Naive B cell (primary cell): ENCODE measurements at regions not wholly inside any gene's neighbourhood (a gene's known extent, or its start where the extent isn't known, plus 50 kb on each side); places are given as distances from the start of the nearest gene placed in this dataset.

Source experiments
- ATAC-seq, 2 donors: fragments of 150-1000 bp; cut with Tn5 transposase; 2 replicates each; pipeline ENCODE4 v1.10.0; 2021; ENCODE audit warnings: low read depth in 2 of 2, mild to moderate bottlenecking in 2 of 2, moderate library complexity in 2 of 2
- DNase-seq: peaks from one replicate; pipeline ENCODE4 v3.0.0; 2022
- H3K27ac Mint-ChIP-seq, 6 donors: one replicate each; pipeline ENCODE4 v1.8.0; 2020 to 2022; ENCODE audit warnings: mild to moderate bottlenecking in 6 of 6, mixed read lengths in 6 of 6, moderate library complexity in 5 of 6, inconsistent platforms in 2 of 6
- H3K27me3 Mint-ChIP-seq, 3 donors: one replicate each; pipeline ENCODE4 v1.8.0; 2021 to 2022; ENCODE audit warnings: mixed read lengths in 3 of 3, mild to moderate bottlenecking in 1 of 3
- H3K36me3 Mint-ChIP-seq, 2 donors: one replicate each; pipeline ENCODE4 v1.8.0; 2020 to 2022; ENCODE audit warnings: mixed read lengths in 2 of 2, inconsistent platforms in 1 of 2, mild to moderate bottlenecking in 1 of 2
- H3K4me1 Mint-ChIP-seq, 3 donors: one replicate each; pipeline ENCODE4 v1.8.0; 2020 to 2022; ENCODE audit warnings: mixed read lengths in 3 of 3, inconsistent platforms in 1 of 3, mild to moderate bottlenecking in 1 of 3, moderate library complexity in 1 of 3
- H3K4me3 Mint-ChIP-seq, 8 donors: one replicate each; pipeline ENCODE4 v1.8.0; 2020 to 2022; ENCODE audit warnings: mild to moderate bottlenecking in 8 of 8, mixed read lengths in 8 of 8, moderate library complexity in 8 of 8, inconsistent platforms in 2 of 8
- H3K9me3 Mint-ChIP-seq, 7 donors: one replicate each; pipeline ENCODE4 v1.8.0; 2020 to 2022; ENCODE audit warnings: mixed read lengths in 7 of 7, mild to moderate bottlenecking in 5 of 7, inconsistent platforms in 2 of 7, moderate library complexity in 1 of 7

DNA sequence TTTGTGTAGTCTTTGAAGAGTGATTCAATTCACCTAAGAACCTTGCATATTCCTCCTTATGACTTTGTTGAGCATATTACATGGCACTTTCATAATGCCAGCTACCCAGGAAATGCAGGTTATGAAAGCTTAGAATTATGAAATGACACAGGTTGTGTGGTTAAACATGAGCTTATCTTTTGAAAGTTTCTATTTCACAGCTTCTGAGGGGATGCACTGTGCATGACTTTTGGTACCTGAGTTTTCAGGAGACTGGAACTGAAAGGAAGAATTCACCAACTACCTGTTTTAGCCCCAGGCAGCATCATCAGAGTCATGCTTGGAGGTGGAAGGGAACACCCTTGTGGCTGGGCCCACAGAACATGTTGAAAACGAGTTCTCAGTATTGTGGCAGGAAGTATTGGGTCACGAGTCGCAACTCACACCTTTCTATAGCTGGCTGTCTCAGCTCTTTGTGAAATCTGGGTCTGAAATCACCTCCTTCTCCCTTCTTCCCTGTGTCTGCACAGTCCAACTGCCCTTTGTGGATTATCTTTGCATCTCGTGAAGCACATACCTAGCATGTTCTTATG, 228.2 kb downstream of the PTEN start:
- peak; percentile 96 to 98 for ATAC-seq
- H3K27ac Mint-ChIP-seq = peak overlapping the region in 4 of 6 donors; percentile 78 to 90 (median 82)
- peaks cover 0 to 7% (median 0%) of the 10 kb centered on the region in 7 donors for H3K9me3 Mint-ChIP-seq
- H3K4me1 Mint-ChIP-seq = peaks cover 36 to 42% (median 39%) of the 10 kb centered on the region in 3 donors
- no peaks in the 10 kb centered on the region for H3K36me3 Mint-ChIP-seq
- H3K27me3 Mint-ChIP-seq = no peaks in the 10 kb centered on the region
- peak; percentile 74 for DNase-seq
- H3K4me3 Mint-ChIP-seq = peak overlapping the region in 4 of 8 donors; percentile 3 to 51 (median 17)

DNA sequence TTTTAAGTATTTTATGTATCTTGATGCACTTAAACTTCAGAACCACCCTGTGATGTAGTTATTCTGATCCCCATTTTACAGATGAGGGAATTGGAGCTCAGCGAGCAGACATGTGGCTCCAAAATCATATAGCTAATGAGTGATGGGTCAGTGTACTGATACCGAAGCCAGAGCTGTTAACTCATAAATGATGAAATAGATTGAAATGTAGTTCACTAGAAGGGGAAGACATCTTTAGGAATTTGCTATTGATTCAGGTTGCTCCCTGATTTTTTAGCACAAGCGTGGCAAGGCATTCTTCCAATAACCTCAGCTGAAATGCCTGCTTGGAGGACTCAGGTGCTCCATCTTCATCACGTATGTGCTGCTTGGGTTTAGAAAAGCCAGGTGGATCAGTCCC, 228.8 kb downstream of the PTEN start:
- Mint-ChIP-seq H3K9me3 (peaks cover 0 to 7% (median 0%) of the 10 kb centered on the region in 7 donors), H3K4me3 (no peak overlapping the region), H3K27ac (peak overlapping the region in 3 of 6 donors; percentile 39 to 84 (median 81)), H3K27me3 (no peaks in the 10 kb centered on the region), H3K36me3 (no peaks in the 10 kb centered on the region), H3K4me1 (peaks cover 36 to 42% (median 39%) of the 10 kb centered on the region in 3 donors)
- ATAC-seq = no peak
- DNase-seq = no peak

DNA sequence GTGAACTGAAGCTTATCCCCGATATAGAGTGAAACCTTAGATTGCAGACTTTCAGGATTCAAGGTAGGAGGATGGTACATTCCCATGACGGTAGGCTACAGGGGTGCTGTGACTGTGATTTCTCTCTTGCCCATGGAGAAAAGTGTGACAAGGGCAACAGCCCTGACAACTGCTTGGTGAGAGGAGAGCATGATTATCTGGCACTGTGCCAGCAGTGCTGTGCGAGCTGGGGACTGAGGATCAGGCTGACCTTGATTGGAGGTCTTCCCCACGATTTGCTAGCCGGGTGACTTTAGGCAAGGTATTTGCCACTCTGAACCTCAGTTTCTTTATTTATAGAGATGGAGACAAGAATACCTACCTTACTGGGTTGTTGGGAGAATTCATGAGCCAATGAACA, 229.5 kb downstream of the PTEN start:
- Mint-ChIP-seq H3K9me3 (peaks cover 0 to 7% (median 0%) of the 10 kb centered on the region in 7 donors), H3K27me3 (no peaks in the 10 kb centered on the region), H3K27ac (peak overlapping the region in 5 of 6 donors; percentile 16 to 81 (median 56)), H3K4me1 (peaks cover 36 to 42% (median 39%) of the 10 kb centered on the region in 3 donors), H3K4me3 (peak overlapping the region in 1 of 8 donors; percentile 44), H3K36me3 (no peaks in the 10 kb centered on the region)
- ATAC-seq (no peak), DNase-seq (no peak)

DNA sequence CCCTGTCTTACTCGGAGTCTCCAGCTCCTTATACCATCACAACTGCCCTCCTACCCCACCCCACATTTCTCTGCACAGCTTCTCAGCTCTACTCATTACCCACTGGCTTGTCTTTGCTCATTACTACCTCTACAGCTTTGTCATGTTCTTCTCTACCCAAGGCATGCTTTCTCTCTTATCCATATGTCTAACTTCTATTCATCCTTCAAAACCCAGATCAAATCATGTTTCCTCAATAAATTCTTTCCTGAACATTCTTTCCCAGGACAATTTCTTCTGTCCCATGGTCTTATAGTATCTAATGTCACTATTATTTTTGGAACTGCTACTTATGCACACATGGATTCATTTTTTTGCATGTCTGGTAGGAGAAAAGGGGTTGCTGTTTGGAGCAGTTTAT, 231.4 kb downstream of the PTEN start:
- H3K27me3 Mint-ChIP-seq = no peaks in the 10 kb centered on the region
- no peak for ATAC-seq
- H3K4me3 Mint-ChIP-seq = no peak overlapping the region
- DNase-seq = no peak
- peak overlapping the region in 1 of 6 donors; percentile 70 for H3K27ac Mint-ChIP-seq
- peaks cover 0 to 7% (median 0%) of the 10 kb centered on the region in 7 donors for H3K9me3 Mint-ChIP-seq
- no peaks in the 10 kb centered on the region for H3K36me3 Mint-ChIP-seq
- peaks cover 33 to 37% (median 35%) of the 10 kb centered on the region in 3 donors for H3K4me1 Mint-ChIP-seq

DNA sequence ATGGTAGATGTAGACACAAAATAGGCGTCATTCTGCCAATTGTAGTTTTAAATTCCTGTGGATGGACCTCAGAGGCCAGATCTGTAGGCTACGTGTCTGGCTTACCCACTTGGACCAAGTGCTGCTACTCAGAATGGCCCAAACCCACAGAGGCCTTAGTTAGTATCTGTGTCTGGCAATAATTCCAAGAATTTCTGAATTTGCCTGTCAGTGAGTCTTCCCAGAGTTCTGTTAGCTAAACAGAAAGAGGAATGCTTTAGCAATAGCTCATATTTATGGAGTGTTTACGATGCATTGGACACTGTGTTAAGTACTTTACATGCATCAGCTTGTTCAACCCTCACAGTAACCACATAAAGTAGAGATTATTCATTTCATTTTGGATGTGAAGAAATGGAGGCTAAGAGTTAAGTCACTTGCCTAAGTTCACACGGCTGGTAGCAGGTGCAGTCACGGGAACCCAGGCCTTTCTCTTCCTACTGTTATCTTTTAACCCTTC, 231.8 kb downstream of the PTEN start:
- Mint-ChIP-seq H3K4me3 (no peak overlapping the region), H3K4me1 (peaks cover 29 to 32% (median 30%) of the 10 kb centered on the region in 3 donors), H3K27ac (no peak overlapping the region), H3K9me3 (peaks cover 0 to 3% (median 0%) of the 10 kb centered on the region in 7 donors), H3K27me3 (no peaks in the 10 kb centered on the region), H3K36me3 (no peaks in the 10 kb centered on the region)
- DNase-seq (no peak), ATAC-seq (no peak)

DNA sequence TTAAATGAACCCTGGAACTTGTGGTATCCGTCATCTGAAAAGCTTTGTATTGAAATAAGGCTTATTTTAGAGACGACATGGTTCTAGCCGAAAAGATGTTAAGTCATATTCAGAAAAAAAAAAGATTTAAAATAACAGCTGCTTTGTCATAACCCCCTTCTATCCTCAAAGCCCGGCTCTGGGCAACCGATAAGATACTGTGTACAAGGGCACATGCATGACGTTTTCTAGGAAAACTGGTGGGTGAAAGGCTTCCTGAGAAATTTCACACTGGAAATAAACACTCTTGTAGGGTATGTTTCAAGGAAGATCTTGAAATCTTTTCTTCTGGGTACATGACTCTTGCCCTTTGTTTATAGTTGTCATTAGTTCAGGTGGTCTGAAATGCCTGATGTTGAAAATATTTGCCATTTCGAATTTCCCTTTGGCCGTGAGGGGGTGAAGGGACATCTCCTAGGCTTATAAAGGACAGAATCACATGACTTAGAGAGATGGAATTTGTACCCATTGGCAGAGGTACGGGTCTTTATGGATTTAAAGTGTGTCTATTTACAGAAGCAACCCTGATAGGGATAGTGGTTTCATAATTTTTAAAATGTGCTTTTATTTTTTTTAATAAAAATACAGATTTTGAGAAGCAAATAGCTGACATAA, 232.5 kb downstream of the PTEN start:
- H3K27me3 Mint-ChIP-seq = no peaks in the 10 kb centered on the region
- H3K9me3 Mint-ChIP-seq = no peaks in the 10 kb centered on the region
- no peak overlapping the region for H3K27ac Mint-ChIP-seq
- H3K36me3 Mint-ChIP-seq = no peaks in the 10 kb centered on the region
- peaks cover 24 to 28% (median 26%) of the 10 kb centered on the region in 3 donors for H3K4me1 Mint-ChIP-seq
- ATAC-seq (no peak), DNase-seq (no peak)
- H3K4me3 Mint-ChIP-seq = no peak overlapping the region

DNA sequence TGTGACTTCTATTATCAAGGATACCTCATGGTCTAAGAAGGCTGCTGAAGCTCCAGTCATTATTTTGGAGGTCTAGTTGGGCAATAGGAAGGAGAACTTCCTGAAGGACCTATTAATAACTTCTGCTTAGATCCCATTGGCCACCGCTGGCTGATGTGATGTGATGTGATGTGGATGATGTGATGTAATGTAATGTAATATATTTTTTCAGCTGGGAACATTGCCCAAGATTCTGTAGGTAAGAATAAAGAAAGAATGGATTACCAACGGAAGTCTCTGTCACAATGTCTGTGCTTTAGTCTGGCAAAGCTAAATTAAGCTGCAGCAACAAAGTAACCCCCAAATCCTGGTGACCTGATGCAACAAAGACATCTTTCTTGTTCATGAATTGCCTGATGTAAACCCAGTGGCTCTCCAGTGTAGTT, 233.7 kb downstream of the PTEN start:
- no peak for ATAC-seq
- no peaks in the 10 kb centered on the region for H3K27me3 Mint-ChIP-seq
- DNase-seq = no peak
- H3K27ac Mint-ChIP-seq = no peak overlapping the region
- H3K9me3 Mint-ChIP-seq = no peaks in the 10 kb centered on the region
- H3K4me1 Mint-ChIP-seq = peaks cover 16 to 24% (median 24%) of the 10 kb centered on the region in 3 donors
- H3K4me3 Mint-ChIP-seq = no peak overlapping the region
- no peaks in the 10 kb centered on the region for H3K36me3 Mint-ChIP-seq

DNA sequence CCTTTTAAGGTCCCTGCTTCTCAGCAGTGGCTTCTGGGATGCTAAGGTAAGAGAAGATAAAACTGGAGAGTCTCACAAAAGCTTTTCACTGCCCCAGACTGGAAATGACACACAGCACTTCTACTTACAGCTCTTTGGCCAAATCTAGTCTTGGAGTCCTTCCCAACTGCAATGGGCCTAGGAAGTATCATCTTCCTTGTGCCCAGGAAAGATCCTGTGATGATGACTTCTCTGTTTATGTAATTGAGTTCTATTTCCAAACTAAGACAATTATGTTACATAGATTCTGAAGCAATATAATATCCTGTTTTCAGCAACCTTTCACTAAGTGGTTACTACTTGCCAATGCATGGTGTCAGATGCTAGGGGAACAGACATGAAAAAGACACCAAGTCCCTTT, 234.1 kb downstream of the PTEN start:
- Mint-ChIP-seq H3K36me3 (no peaks in the 10 kb centered on the region), H3K27me3 (no peaks in the 10 kb centered on the region), H3K4me1 (peaks cover 13 to 21% (median 19%) of the 10 kb centered on the region in 3 donors), H3K27ac (no peak overlapping the region), H3K9me3 (no peaks in the 10 kb centered on the region), H3K4me3 (no peak overlapping the region)
- DNase-seq = no peak
- ATAC-seq = no peak

DNA sequence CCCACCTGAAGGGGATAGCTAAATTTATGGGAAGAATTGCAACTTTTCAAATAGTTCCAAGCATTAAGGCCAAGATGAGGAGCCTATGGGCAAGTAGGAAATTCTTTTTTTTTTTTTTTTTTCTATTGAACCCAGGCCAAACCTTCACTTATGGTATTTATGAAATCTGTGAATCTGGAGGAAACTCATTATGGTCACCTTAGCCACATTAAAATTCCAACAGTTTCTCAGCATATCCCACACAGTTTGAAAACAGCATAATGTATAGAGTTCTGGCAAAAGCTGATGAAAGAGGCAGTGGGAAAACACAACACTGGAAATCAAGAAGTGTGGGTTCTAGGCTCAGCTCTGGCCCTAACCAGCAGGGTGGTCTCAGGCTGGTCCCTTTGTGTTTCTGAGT, 236.9 kb downstream of the PTEN start:
- no peaks in the 10 kb centered on the region for H3K9me3 Mint-ChIP-seq
- ATAC-seq (no peak), DNase-seq (no peak)
- H3K4me3 Mint-ChIP-seq = no peak overlapping the region
- no peak overlapping the region for H3K27ac Mint-ChIP-seq
- peaks cover 16 to 36% (median 30%) of the 10 kb centered on the region in 3 donors for H3K4me1 Mint-ChIP-seq
- no peaks in the 10 kb centered on the region for H3K27me3 Mint-ChIP-seq
- no peaks in the 10 kb centered on the region for H3K36me3 Mint-ChIP-seq

DNA sequence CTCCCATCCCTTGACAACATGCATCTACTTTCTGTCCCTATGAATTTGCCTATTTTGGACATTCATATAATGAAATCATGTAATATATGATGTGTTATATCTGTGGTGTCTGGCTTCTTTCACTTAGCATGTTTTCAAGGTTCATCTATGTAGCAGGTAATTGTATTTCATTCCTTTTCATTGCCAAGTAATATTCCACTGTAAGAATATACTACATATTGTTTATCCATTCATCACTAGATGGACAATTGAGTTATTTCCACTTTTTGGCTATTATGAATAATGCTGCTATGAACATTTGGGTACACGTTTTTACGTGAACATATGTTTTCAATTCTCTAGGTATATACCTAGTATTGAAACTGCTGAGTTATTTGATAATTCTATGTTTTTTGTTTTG, 238.2 kb downstream of the PTEN start:
- ATAC-seq (no peak), DNase-seq (no peak)
- Mint-ChIP-seq H3K4me1 (peaks cover 24 to 48% (median 43%) of the 10 kb centered on the region in 3 donors), H3K4me3 (no peak overlapping the region), H3K36me3 (no peaks in the 10 kb centered on the region), H3K27me3 (no peaks in the 10 kb centered on the region), H3K9me3 (no peaks in the 10 kb centered on the region), H3K27ac (peak overlapping the region in 1 of 6 donors; percentile 19)

DNA sequence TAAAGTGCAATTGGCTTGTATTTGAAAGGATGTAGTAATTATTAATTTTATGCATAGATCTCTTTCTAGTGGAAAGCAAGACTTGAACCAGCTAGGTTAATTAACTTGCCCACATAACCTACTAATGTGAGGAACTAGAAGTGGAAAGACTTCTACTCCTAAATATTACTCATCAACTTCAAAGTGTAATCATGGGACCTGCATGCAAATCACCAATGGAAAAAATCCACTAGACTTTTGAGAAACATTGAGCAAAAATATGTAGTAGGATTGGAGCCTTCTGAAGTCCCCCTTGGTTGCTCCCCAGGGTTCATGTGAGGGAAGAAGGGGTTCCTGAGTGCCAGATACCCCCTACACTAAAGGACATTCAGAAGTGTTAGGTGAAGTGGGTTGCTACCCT, 240.2 kb downstream of the PTEN start:
- Mint-ChIP-seq H3K36me3 (no peaks in the 10 kb centered on the region), H3K4me3 (no peak overlapping the region), H3K9me3 (no peaks in the 10 kb centered on the region), H3K27me3 (no peaks in the 10 kb centered on the region), H3K4me1 (peaks cover 43 to 65% (median 62%) of the 10 kb centered on the region in 3 donors), H3K27ac (no peak overlapping the region)
- ATAC-seq = no peak
- DNase-seq = no peak

DNA sequence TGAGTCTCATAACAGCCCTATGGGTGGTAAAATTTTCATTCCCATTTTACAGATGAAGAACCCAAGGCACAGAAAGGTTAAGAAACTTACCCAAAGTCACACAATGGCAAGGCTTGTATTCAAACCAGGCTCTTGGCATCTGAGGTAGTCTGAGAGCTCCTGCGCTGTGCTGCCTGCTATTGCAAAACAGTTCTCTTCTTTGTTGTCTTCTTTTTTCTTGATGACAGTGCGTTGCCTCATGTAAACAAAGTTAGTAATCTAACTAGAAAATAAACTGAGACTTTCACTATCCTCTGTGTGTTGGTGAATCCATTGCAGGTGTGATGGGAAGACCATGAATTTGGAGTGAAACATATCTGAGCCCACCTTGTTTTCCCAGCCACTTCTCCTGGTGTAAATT, 240.8 kb downstream of the PTEN start:
- no peak for DNase-seq
- peaks cover 43 to 65% (median 64%) of the 10 kb centered on the region in 3 donors for H3K4me1 Mint-ChIP-seq

DNA sequence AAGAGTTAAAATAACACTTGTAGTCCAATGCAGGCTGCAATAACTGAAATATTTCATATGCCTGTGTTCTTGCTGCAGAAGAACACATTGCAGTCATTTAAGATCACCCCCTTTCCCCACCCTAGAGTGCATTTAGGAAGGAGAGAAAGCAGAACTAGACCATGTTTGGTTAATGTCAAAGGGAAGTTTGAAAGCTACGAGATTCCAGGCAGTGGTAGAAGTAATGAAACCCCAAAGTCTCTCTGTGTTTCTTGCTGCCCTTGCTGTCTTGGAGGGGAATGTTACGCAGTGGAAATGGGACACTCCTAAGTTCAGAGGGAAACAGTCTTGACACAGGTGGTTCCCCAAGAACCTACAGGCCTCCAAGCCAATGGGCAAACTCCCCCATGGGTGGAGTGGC, 242.9 kb downstream of the PTEN start:
- H3K9me3 Mint-ChIP-seq = no peaks in the 10 kb centered on the region
- peak overlapping the region in 6 of 8 donors; percentile 6 to 73 (median 50) for H3K4me3 Mint-ChIP-seq
- DNase-seq (peak; percentile 59), ATAC-seq (peak; percentile 48 to 52)
- no peaks in the 10 kb centered on the region for H3K36me3 Mint-ChIP-seq
- H3K4me1 Mint-ChIP-seq = peaks cover 56 to 72% (median 57%) of the 10 kb centered on the region in 3 donors
- no peaks in the 10 kb centered on the region for H3K27me3 Mint-ChIP-seq
- H3K27ac Mint-ChIP-seq = peak overlapping the region in 5 of 6 donors; percentile 24 to 88 (median 66)

More for the DNA sequence above, 240.8 kb downstream of the PTEN start:
- no peaks in the 10 kb centered on the region for H3K36me3 Mint-ChIP-seq
- no peaks in the 10 kb centered on the region for H3K9me3 Mint-ChIP-seq
- H3K27ac Mint-ChIP-seq = peak overlapping the region in 2 of 6 donors; percentile 3 to 84
- peak overlapping the region in 2 of 8 donors; percentile 59 to 78 for H3K4me3 Mint-ChIP-seq
- no peaks in the 10 kb centered on the region for H3K27me3 Mint-ChIP-seq
- ATAC-seq = no peak
